NB4 (cell line): ENCODE measurements at regions not wholly inside any gene's neighbourhood (a gene's known extent, or its start where the extent isn't known, plus 50 kb on each side); places are given as distances from the start of the nearest gene placed in this dataset.

Source experiments
- CTCF ChIP-seq: IDR thresholded peaks from one replicate; pipeline ENCODE4 v1.5.1; 2012; ENCODE audit warnings: low read depth, low read length
- MAX ChIP-seq: IDR thresholded peaks from 2 replicates; pipeline ENCODE4 v1.6.1; 2011; ENCODE audit warnings: low read depth, low read length

- TF ChIP-seq CTCF (no peak), MAX (no peak)
Observed at GRCh38 chr5:161169776-161170175, 317.8 kb upstream of the ATP10B start.
